Upper lobe of left lung (tissue), 6 donors: ENCODE measurements at regions not wholly inside any gene's neighbourhood (a gene's known extent, or its start where the extent isn't known, plus 50 kb on each side); places are given as distances from the start of the nearest gene placed in this dataset.

ENCODE experiments used
- ATAC-seq, 2 donors: fragments of 200-7000 bp; cut with Tn5 transposase; one replicate each; pipeline ENCODE4 v1.9.1; 2022; ENCODE audit warnings: mild to moderate bottlenecking in 2 of 2, moderate library complexity in 2 of 2; ENCODE audit not compliant: low FRiP score in 2 of 2
- DNase-seq, 2 donors: peaks; one replicate each; pipeline ENCODE4 v3.0.0-alpha.2; 2019 to 2020
- H3K27ac ChIP-seq, 4 donors: fragments of 200-600 bp; sonication (generic); one replicate each; pipeline ENCODE4 v1.5.1; 2016 to 2019
- H3K27me3 ChIP-seq, 4 donors: fragments of 200-600 bp; sonication (generic); one replicate each; pipeline ENCODE4 v1.5.1; 2017 to 2019
- H3K36me3 ChIP-seq, 4 donors: fragments of 200-600 bp; sonication (generic); one replicate each; pipeline ENCODE4 v1.5.1; 2016 to 2019
- H3K4me1 ChIP-seq, 4 donors: fragments of 200-600 bp; sonication (generic); one replicate each; pipeline ENCODE4 v1.5.1; 2018 to 2019
- H3K4me3 ChIP-seq, 4 donors: fragments of 200-600 bp; sonication (generic); one replicate each; pipeline ENCODE4 v1.5.1; 2017 to 2019; ENCODE audit warnings: mild to moderate bottlenecking in 2 of 4, moderate library complexity in 1 of 4
- H3K9me3 ChIP-seq, 4 donors: fragments of 200-600 bp; sonication (generic); one replicate each; pipeline ENCODE4 v1.5.1; 2018 to 2019
- EP300 ChIP-seq, 4 donors: sonication (generic); formaldehyde crosslinking; IDR thresholded peaks; one replicate each; pipeline ENCODE4 v1.5.1; 2017; ENCODE audit warnings: antibody characterized with exemption in 4 of 4, control low read depth in 2 of 4
- POLR2A ChIP-seq, 4 donors: fragments of 450-650 bp; IDR thresholded peaks; one replicate each; pipeline ENCODE4 v1.5.1; 2016 to 2017; ENCODE audit warnings: antibody characterized with exemption in 4 of 4, mild to moderate bottlenecking in 2 of 4
- POLR2AphosphoS5 ChIP-seq, 2 donors: sonication (generic); formaldehyde crosslinking; IDR thresholded peaks; one replicate each; pipeline ENCODE4 v1.5.1; 2017; ENCODE audit warnings: antibody characterized with exemption in 2 of 2
- WGBS, 2 donors: methylation state at CpG; one replicate each; pipeline ENCODE4 v1.1.5; 2017 to 2018; 5-methylcytosine and 5-hydroxymethylcytosine counted together
- TF ChIP-seq, protein P1 (sequence below), 6 experiments: fragments of 450-650 bp in 4 of 6; fragments of 200-600 bp in 2 of 6; sonication (generic) in 2 of 6; IDR thresholded peaks; one replicate each; pipeline ENCODE4 v1.5.1; 2016 to 2019; ENCODE audit warnings: antibody characterized with exemption in 6 of 6
- donor health status: DM: no; HTN: no; CAD: no; lungs with moderate emphysema.
- donor health status: DM: no; HTN: yes; CAD: no; lungs with severe emphysema.

DNA sequence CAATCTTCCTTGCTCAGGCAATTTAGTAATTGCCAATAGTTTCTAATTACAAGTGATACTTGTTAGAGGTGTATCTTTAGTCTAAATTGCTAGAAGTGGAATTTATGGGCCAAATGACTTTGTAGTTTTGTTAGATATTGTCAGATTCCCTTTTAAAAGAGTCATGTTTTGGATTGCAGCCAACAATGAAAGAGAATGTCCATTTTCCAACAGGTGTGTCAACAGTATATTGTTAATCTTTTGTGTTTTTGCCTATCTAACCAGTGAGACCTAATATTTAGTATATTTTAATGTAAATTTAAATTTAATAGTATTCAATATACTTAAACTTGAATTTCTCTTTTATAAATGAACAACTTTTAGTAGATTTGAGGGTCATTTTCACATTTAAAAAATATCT, 259.4 kb upstream of the ETAA1 start:
- Histone ChIP-seq H3K27me3 (no peaks in the 10 kb centered on the region), H3K4me1 (no peaks in the 10 kb centered on the region), H3K27ac (no peak overlapping the region), H3K36me3 (no peaks in the 10 kb centered on the region), H3K9me3 (no peaks in the 10 kb centered on the region), H3K4me3 (no peak overlapping the region)
- DNase-seq, result no peak
- no peak for TF ChIP-seq EP300 (IDR thresholded peaks at IDR 0.05)
- TF ChIP-seq, protein P1, sequence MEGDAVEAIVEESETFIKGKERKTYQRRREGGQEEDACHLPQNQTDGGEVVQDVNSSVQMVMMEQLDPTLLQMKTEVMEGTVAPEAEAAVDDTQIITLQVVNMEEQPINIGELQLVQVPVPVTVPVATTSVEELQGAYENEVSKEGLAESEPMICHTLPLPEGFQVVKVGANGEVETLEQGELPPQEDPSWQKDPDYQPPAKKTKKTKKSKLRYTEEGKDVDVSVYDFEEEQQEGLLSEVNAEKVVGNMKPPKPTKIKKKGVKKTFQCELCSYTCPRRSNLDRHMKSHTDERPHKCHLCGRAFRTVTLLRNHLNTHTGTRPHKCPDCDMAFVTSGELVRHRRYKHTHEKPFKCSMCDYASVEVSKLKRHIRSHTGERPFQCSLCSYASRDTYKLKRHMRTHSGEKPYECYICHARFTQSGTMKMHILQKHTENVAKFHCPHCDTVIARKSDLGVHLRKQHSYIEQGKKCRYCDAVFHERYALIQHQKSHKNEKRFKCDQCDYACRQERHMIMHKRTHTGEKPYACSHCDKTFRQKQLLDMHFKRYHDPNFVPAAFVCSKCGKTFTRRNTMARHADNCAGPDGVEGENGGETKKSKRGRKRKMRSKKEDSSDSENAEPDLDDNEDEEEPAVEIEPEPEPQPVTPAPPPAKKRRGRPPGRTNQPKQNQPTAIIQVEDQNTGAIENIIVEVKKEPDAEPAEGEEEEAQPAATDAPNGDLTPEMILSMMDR (IDR thresholded peaks at IDR 0.05), result no peak
- no peak for TF ChIP-seq POLR2AphosphoS5 (IDR thresholded peaks at IDR 0.05)
- TF ChIP-seq POLR2A (IDR thresholded peaks at IDR 0.05), result no peak
- no peak for ATAC-seq

DNA sequence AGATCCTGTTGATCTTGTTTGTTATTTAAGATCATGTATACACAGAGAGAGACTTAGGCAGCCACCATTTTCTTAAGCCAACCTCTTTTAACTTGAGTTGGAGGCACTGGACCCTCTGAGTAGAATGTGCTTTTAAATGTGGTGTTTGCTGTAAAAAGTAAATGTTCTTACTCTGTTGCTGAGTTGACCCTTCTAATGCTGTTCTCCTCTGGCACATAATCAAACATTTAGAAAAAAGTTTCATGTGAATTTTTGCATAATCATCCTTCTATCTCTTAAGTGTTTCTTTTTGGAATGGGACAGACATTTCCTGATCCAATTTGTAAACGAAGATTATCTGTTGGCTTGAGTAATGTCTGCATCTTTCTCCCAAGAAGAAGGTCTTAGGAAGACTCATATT, 255.1 kb upstream of the ETAA1 start:
- no peaks in the 10 kb centered on the region for H3K27me3 ChIP-seq
- H3K36me3 ChIP-seq, result no peaks in the 10 kb centered on the region
- no peak overlapping the region for H3K27ac ChIP-seq
- no peaks in the 10 kb centered on the region for H3K4me1 ChIP-seq
- TF ChIP-seq POLR2AphosphoS5 (IDR thresholded peaks at IDR 0.05), result no peak
- no peak for TF ChIP-seq POLR2A (IDR thresholded peaks at IDR 0.05)
- TF ChIP-seq, protein P1 (IDR thresholded peaks at IDR 0.05), result no peak
- no peak for TF ChIP-seq EP300 (IDR thresholded peaks at IDR 0.05)
- 34 to 35% methylated on average over 1 of the region's 1 CpG for WGBS, 2 donors
- DNase-seq, result no peak
- no peak for ATAC-seq
- no peaks in the 10 kb centered on the region for H3K9me3 ChIP-seq
- no peak overlapping the region for H3K4me3 ChIP-seq

DNA sequence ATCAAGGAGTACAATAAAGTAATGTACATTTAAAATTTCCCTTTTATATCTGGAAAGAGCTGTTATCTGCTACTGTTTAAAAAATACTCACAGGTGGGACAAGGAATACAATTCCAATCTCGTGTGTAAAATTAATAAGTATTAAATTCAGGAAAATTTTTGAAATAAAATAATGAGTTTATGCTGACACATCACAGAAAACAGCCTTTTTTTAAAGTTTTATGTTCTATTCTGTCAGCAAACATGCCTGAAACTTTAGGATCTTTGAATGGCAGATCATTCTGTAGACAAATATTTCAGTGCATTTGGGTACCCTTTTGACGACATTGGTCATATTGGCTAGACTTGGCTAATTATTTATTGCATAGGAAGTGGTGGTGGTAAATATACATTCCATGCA, 254.4 kb upstream of the ETAA1 start:
- DNase-seq (no peak), ATAC-seq (no peak)
- no peak overlapping the region for H3K4me3 ChIP-seq
- no peaks in the 10 kb centered on the region for H3K4me1 ChIP-seq
- 70 to 77% methylated on average over 2 of the region's 2 CpGs for WGBS, 2 donors
- H3K36me3 ChIP-seq, result no peaks in the 10 kb centered on the region
- TF ChIP-seq POLR2A (IDR thresholded peaks at IDR 0.05), result no peak
- TF ChIP-seq POLR2AphosphoS5 (IDR thresholded peaks at IDR 0.05), result no peak
- TF ChIP-seq, protein P1 (IDR thresholded peaks at IDR 0.05), result no peak
- no peak for TF ChIP-seq EP300 (IDR thresholded peaks at IDR 0.05)
- H3K27ac ChIP-seq, result no peak overlapping the region
- no peaks in the 10 kb centered on the region for H3K9me3 ChIP-seq
- no peaks in the 10 kb centered on the region for H3K27me3 ChIP-seq

DNA sequence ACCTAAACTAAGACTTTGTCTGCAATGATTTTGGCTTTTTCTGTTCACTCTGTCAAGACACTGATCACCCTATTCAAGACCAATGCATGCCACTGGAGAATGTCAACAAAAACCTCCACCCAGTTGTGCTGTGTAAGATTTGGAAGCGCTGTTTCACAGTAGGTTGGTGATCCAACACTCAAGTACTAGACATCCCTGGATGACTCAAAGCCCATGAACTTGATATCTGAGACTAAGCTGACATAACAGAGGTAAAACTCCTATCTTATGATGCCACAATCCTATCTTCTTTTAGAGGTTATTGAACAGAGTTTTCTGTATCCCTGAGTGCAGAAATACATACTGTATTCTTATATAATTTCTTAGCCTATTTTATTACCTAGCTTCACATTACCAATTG, 251.3 kb upstream of the ETAA1 start:
- Histone ChIP-seq H3K4me3 (no peak overlapping the region), H3K9me3 (no peaks in the 10 kb centered on the region), H3K27ac (no peak overlapping the region), H3K4me1 (no peaks in the 10 kb centered on the region), H3K27me3 (no peaks in the 10 kb centered on the region), H3K36me3 (no peaks in the 10 kb centered on the region)
- no peak for ATAC-seq
- WGBS, 2 donors, result 89 to 100% methylated on average over 1 of the region's 1 CpG
- TF ChIP-seq EP300 (IDR thresholded peaks at IDR 0.05) (no peak), POLR2AphosphoS5 (IDR thresholded peaks at IDR 0.05) (no peak), POLR2A (IDR thresholded peaks at IDR 0.05) (no peak)
- TF ChIP-seq, protein P1 (IDR thresholded peaks at IDR 0.05), result no peak
- DNase-seq, result no peak

DNA sequence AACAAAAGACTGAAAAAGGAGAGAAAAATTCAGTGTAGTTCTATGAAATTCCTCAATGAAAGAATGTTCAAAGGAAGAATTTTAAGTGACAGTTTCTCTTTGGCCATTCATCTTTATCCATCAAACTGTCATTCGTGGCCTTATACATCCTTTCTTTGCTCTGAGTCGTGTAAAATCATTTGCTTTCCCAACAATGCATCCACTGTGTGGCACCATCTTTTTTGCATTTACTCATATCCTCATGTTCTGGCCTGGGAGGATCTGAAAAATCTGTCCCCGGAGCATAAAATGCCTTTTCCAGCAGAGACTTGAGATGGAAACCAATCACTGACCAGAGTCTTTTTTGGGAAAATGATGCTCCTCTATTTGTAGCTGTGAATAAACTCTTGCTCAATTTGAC, 240.3 kb upstream of the ETAA1 start:
- DNase-seq (no peak), ATAC-seq (no peak)
- Histone ChIP-seq H3K4me1 (peaks cover 0 to 6% (median 3%) of the 10 kb centered on the region in 4 donors), H3K27me3 (no peaks in the 10 kb centered on the region), H3K9me3 (peaks cover 0 to 4% (median 0%) of the 10 kb centered on the region in 4 donors), H3K4me3 (no peak overlapping the region), H3K27ac (no peak overlapping the region), H3K36me3 (no peaks in the 10 kb centered on the region)
- TF ChIP-seq POLR2AphosphoS5 (IDR thresholded peaks at IDR 0.05), result no peak
- TF ChIP-seq EP300 (IDR thresholded peaks at IDR 0.05), result no peak
- 70 to 73% methylated on average over 3 of the region's 3 CpGs for WGBS, 2 donors
